ENCODE measurements at regions not wholly inside any gene's neighbourhood (a gene's known extent, or its start where the extent isn't known, plus 50 kb on each side); places are given as distances from the start of the nearest gene placed in this dataset.

DNA sequence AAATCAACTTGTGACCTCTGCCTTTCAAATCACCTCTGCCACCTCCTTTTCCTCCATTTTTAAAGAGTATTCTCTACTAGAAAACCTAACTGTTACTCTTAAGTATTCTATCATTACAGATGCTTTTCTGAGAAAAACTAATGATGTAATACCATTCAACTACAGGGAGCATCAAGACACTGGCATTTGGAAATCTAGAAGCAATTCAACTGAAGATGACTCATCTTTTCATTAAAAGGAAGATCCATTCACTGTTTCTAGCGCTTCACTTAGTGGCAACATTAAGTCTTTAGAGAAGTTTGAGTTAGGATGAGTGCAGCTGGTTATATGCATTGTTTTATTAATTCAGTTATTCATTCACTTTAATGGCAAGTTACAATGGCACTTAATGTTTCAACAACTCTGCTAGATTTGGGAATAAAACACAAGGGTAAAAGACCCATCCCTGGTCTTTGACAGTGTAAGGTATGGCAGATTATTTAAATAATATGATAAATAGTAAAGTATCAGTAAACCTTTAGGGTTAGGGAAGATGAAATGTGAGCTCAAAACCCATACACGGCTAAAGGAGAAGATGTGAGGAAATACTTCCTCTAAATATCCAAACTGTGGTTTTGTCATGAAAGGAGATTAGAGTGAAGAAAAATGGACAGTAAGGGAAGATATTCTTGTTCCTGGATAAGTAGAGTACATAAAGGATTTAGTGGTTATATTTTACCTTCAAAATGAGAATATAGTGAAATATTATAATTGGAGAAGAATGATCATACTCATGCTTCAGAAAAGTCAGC, 61.7 kb downstream of the KCNJ2 start:
- no peak for DNase-seq

DNA sequence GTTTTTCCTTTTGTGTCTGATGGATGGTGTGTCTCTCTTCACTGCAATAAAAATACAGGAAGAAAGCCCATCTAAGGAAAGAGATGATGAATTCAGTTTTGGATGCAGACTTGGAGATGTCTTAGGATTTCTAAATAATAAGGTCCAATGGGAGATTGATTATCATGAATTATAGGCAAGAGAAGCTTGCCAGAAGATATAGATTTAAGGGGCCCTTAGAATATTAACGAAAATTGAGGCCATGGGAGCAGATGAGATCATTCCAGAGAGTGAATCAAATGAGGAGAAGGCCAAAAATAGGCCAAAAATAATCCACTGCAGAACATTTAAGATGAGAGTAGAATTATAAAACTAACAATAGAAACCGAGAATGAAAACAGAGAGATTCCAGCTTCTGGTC, 63.1 kb downstream of the KCNJ2 start:
- DNase-seq, result no peak

DNA sequence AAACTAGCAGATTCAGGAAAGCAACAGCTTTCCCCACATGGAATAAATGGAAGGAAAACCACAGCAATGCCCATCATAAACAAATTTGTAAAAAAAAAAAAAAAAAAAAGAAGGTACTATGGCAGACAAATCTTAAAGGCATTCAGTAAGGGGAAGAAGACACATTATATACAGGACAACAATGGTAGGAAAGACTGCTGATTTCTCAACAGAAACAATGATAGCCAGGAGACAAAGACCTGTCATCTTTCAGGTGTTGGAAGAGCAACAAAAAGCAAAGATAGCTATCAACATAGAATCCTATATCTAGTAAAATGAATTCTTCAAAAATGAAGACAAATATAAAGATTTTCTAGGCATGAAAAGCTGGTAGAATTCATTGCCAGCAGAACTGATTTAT, 65.9 kb downstream of the KCNJ2 start:
- no peak for DNase-seq

DNA sequence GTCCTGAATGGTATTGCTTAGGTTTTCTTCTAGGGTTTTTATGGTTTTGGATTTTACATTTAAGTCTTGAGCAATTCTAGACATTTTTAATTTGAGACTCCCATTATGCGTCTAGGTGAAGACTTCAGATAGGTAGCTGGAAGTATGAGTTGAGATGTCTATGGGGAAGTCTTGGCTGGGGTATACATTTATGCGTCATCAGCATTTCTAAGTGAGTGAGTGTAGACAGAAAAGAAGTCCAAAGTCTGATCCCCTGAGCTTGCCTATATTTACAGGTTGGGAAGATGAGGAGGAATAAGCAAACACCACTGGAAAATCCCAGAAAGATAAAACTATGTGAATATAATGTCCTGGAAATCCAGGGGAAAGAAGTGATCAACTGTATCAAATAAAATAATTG, 68.9 kb downstream of the KCNJ2 start:
- no peak for DNase-seq

DNA sequence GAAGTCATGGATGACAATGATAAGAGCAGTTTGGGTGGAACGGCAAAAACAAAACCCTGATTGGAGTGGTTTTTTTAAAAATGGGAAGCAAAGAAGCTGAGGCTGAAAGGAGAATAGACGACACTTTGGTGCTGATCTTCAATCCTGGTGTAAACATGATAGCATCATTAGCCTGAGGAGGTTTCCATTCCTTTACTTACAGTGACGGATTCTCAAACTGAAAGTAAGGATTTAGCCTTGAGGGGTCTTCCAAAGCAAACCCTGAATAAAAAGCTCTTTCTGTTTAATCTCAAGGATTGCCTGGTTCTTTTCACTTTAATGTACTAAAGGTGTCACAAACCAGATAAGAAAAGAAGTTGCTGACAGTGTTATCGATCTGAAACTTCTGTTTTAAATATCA, 69.3 kb downstream of the KCNJ2 start:
- DNase-seq, result no peak

DNA sequence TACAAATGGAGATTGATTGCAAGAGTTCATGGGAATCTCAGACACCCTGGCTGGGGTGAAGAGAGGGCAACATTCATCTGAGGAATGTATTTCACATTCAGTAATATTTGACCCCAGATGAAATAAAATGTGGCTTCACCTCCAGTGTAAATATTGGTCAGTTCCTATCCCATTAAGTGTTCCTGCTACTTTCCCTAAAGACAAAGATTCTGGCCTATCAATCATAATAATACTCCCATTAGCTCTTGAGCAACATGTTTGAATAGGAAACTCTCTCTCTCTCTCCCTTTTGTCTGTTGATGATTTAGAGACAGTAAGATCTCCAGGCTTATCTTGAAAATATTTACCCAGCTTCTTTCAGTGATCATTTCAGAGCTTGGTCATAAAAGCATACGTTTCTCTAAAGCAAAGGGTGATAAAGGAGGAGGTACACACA, 70.1 kb downstream of the KCNJ2 start:
- no peak for DNase-seq

DNA sequence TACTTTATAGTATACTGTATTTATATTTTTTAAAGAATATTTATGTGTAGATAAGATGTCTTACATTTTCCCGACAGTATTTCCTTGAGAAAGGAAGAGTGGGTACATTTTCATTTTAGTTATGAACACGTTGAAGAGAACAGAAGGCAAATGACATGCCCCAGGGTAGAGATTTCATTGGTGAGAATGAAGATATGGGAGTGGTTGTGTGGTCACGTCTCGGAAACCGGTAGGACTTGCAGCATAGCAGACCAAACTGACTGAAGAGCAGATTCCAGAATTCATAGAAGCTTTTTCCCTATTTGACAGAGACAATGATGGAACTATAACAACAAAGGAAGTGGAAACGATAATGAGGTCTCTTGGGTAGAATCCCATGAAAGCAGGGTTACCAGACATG, 71.7 kb downstream of the KCNJ2 start:
- DNase-seq, result no peak

DNA sequence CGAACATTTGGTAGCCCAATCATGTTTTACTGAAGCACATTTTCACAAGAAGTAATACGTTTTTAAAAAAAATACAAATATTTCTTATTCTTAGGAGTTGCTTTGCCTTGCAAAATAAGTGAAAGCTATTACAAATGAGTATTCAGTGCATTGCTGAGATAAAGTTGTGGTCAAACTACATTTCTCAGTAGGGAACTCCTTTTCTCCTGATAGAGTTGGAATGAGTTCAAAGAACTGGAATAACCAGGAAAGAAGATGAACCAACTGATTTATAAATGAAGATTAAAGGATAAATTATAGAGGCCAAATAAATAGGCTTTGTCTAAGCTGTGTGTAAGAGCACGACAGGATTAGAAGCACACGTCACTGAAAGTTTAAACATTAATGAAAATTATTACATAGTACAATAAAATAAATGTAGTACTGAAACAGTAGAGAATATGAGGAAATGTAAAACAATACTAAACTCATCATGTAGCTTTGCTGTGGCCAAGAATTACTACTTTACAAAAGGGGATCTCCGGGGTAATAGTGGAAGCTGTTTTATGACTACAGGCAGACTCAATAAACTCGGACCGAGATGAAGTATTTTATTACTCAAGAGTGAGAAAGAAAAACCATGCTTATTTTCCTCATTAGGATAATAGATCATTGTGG, 73.6 kb downstream of the KCNJ2 start:
- no peak for DNase-seq

DNA sequence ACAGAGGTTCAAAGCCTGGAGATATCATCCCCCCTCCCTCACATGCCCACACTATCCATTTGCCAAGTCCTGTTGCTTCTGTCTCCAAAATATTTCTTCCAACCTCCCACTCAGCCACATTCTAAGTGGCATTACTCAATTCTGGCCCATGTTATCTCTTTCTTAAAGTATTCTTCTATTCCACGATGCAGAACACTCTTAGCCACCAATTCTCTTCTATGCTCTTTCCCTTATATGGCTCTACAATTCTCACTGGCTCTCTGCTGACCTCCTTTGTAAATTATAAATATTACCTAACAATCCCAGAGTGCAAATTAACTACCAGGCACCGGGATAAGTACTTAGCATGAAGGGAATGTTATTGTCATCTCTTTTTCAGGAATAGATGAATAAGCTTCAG, 82.4 kb downstream of the KCNJ2 start:
- DNase-seq, result no peak

DNA sequence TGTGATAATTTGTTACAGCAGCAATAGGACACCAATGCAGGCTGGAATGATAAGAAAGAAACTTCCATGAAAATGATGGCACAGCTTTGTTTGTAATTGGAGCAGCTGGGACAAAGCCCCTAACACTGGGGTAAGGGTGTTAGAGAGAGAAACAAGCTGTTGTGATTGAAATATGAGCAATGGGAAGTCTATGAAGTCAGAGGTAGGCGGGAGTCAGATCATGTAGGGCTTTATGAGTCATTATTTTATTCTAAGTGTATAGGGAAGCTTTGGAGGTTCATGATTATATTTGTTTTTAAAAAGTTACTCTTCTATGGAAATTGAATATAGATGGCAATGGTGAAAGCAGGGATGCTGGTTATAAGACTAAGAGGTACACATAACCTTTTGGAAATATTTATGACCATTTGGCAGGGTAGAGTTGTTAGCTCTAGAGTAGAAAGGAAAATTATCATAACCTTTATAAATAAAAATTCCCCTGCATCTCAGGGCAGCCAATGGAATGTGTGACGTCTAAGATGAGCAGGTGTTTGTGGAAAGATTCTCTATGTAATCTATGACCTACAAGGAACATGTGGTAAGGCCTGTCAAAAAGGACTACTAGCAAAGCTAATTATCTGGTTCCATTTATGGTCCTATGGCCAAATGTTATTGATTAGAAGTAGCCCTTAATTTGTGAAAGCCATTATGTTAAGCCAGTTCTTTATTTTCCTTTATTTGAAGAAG, 85.6 kb downstream of the KCNJ2 start:
- DNase-seq, result no peak

DNA sequence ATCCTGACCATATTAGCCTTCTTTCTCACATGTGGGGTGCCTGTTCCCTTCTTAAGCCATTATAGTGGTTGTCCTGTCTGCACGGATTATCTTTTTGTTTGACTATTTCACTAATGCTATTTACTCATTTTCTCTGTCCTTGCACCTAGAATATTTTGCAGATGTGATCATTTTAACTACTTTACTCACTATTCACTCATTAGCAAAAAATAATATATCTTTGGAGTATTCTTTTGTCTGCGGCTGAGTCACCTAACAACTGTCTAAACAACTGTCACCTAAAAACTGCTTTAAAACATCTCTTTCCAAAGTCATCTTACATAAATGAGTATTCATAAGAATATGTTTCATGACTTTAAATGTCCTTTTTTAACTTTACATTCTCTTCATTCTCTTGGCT, 87.4 kb downstream of the KCNJ2 start:
- no peak for DNase-seq

DNA sequence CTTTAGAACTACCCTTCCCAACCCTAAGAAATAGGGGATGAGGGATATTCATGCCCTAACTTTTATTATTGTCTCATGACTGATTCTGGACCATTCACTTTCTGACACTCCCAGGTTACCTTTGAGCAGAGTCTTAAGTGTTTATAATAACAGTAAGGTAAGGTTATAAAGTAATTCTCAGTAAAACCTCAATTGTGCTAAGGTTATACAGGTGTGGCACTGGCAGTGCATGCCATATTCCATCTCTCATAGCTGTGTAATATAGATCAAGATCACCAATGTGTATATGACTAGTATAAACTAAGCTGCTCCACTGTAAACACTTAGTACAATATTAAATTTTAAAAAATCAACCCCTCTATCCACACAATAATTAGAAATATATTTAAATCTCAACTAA, 89.1 kb downstream of the KCNJ2 start:
- DNase-seq, result no peak

DNA sequence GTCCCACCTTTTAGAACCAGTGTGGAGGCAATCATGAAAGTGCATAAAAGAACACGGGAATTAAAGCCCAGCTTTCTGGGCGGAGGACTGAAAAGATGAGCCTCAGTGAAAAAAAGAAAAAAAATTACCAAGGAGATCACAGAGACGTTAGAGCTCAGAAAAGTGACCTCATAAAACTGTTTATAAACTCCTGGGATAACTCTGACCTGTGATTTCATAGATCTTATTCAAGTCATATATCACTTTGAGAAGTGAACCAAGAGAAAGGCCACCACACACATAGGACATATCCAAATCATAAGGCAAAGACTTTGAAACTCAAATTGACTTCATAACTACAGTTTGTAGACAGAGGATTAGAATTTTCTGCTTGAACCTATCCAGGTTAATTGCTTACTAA, 90.1 kb downstream of the KCNJ2 start:
- DNase-seq, result no peak

DNA sequence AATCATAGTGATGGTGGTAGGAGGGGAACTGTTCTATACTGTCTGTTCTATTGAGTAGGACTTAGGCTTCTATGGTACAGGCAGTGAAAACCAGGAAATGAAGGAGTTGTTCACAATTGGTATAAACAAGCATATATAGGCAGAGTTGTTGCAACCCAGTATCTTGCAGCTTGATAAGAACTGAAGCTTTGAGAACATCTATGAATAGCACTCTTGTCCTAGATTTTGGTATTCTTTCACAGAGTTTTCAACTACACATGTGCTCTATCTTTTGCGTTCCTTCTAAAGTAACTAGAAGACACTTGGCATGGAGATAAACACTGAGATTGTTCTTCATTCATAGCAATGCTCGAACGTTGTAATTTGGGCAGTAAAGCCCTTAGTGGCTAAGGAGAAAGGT, 91.8 kb downstream of the KCNJ2 start:
- no peak for DNase-seq

DNA sequence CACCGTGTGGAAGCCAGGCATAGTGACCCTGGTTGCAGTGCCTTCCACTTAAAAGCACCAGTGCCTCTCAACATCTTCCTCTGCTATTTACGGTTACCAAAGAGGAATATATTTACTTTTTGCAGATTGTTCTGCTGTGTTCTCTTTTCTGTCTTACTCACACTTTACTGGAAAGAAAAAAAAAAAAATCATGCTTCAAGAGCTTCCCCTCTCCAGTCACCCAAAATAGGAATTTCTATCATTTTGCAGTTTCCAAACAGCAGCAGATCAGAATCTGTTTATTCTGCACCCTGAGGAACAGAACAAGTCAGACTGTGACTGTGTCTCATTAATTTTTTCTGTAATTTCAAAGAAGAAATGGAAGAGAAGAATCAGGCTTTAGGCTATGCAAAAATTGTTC, 96.1 kb downstream of the KCNJ2 start:
- no peak for DNase-seq

DNA sequence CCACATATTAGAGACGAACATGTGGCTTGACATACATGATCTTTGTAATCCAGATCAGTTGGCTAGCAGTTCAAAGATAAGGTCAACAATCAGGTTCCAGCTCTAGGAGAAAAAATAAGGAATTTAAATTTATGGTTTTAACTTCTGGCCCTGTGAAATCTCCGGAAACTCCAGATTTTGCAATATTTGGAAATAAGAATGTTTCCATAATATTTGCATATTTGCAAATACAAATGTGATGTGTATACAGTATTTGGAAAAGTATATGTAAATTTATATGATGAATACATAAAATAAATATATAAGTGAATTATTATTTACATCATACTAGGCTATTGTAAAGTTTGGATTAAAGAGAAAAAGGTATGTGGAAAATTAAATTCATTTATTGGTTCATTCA, 97.1 kb downstream of the KCNJ2 start:
- no peak for DNase-seq

DNA sequence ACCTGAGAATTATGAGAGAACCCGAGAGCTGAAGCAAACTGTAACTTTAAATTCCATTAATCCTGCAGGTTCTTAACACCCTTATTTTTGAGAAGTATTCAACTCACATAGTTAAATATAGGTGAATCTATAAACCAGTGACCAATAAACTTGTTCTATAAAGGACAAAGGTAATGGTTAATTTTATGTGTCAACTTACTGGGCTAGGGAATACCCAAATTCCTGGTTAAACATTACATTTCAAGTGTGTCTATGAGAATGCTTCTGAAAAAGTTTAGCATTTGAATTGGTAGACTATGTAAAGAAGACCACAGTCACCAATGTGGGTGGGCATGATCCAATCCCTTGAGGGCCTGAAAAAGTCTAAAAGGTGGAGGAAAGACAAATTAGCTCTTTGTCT, 99.1 kb downstream of the KCNJ2 start:
- DNase-seq, result no peak

DNA sequence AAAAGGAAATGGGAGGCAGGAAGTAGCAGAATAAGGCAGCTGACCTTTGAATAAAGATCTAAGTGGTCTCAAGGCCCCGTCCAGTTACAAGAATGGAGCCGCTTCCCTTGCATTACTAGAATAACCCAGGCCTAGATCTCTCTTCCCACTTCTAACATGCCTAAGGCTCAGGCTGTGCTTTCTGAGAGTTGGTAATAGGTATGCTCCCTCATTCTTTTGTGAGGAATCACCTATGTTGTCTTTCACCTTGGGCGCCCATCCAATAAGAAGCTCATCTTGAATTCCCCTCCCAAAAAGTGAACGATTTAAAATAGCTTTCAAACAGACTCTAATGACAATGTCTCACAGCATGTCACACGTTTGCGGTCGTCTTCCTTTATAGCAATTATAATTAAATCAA, 101.2 kb downstream of the KCNJ2 start:
- DNase-seq, result no peak

DNA sequence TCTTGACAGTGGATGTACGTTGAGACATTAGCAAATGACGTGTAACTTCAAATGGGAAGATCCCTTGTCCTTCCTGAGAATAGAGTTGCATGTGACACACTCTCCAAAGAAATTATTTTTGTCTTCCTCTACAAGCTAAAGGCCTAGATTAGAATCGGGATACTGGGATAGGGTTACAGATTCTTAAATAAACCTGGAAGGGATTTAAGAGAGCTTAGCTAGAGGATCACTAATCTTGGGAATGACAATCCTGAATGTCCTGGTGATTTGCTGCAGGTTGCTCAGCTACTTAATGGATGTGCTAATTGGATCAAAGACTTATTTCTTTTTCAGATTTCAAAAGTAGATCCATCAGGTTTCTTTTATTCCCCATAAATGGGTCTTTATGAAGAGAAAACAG, 101.9 kb downstream of the KCNJ2 start:
- DNase-seq, result no peak

DNA sequence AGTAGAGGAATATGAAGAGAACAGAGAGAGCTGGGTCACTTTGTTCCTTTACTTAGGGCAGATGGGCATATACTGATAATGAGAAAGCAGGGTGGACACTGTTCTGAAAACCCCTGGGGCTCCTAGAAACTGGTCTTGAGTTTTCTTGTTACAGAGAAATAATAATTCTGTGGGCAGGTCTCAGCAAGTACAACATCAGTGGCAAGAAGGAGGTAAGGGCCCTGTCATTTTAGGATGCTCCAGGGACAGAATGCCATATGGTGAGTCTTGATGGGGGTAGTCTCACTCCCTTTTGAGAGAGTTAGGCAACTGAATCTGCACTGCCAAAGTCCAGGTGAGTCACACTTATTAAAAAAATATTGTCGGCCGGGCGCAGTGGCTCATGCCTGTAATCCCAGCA, 102.3 kb downstream of the KCNJ2 start:
- DNase-seq, result no peak

DNA sequence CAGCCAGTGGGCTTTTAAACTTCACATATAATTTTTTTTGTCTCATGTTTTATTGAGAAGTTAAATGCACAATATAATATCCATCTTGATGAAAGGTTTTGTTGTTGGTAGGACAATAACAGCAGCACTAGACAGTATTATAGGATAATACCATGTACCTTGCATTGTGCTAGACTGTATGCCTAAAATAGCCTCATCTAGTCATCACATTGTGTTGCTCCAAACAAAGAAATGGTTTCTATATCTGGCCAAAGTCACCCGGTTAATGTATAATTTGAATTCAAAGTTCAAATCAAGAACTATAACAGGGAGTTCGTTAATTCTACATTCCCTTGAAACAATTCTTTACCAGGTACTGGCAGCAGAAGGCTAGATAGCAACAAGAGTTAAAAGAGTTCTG, 104.9 kb downstream of the KCNJ2 start:
- DNase-seq, result no peak

DNA sequence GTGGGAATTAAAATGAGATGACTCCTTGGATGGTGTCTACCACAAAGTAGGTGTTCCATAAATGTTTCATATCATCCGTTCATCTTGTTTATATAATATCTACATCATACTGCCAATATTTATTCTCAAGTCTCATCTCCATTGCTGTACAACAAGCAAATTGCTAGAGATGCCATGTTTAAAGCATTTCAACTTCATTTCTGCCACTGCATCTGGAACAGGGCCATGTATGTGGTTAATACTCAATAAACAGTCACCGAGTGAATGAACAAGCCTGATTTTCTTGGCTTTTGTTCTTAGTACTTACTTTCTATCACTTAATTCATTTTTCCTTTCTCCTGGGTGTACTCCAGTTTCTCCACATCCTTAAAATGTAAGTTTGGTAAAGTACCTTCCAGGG, 107.6 kb downstream of the KCNJ2 start:
- no peak for DNase-seq
